ENCODE measurements at regions not wholly inside any gene's neighbourhood (a gene's known extent, or its start where the extent isn't known, plus 50 kb on each side); places are given as distances from the start of the nearest gene placed in this dataset.
A peak's percentile ranks its signal among the peaks of the same experiment; 100 is the strongest.

- no peak for DNase-seq (ENCODE audit: low read depth)
These were observed 385.3 kb downstream of the PDCD6IP start for GRCh38 chr3:34183611-34184340.

GRCh38 chr3:34185301-34185700 is 386.9 kb downstream of the PDCD6IP start:
- no peak for DNase-seq (ENCODE audit: low read depth)

DNA sequence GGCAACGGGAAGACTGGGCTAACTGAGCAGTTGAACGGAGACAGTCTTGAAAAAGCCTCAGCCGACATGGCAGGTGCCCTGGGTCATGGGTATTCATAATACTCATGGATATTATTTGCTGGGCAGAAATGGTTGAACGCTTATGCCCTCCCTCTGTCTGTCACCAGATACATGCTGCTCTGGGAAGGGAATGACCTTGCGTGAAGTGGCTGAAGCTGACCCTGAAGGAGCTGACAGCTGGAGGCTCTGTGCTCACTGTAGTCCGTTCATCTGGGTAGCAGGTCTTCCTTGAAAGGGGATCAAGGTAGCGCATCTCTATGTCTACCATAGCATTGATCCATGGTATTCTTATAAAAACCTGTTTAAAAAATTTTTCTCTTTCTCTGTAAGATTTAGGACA is 390.7 kb downstream of the PDCD6IP start:
- no peak for DNase-seq (ENCODE audit: low read depth)

GRCh38 chr3:34196914-34197313 is 398.5 kb downstream of the PDCD6IP start:
- no peak for DNase-seq (ENCODE audit: low read depth)

DNA sequence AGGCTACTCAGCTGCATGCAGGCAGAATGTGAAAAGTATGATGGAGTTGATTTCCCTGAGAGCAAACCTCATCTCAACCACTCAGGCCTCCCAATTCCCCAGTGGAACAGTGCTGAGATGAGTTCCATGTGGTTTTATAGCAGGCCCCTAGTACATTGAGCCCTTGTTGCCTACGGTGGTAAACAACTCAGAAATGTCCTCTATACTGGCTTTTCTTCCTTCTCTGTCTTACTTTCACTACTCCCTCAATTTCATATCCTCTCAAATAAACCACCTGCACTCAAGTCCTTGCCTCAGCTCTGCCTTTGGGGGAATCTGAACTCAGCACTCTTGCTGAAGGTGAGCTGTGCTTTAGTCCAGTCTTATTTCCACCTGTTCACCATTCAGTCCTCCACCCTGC is 399.9 kb downstream of the PDCD6IP start:
- no peak for DNase-seq (ENCODE audit: low read depth)

- no peak for DNase-seq (ENCODE audit: low read depth)
These were observed 402.1 kb downstream of the PDCD6IP start for GRCh38 chr3:34200576-34200975.

GRCh38 chr3:34202975-34203374 is 404.5 kb downstream of the PDCD6IP start:
- DNase-seq (ENCODE audit: low read depth), result no peak

DNA sequence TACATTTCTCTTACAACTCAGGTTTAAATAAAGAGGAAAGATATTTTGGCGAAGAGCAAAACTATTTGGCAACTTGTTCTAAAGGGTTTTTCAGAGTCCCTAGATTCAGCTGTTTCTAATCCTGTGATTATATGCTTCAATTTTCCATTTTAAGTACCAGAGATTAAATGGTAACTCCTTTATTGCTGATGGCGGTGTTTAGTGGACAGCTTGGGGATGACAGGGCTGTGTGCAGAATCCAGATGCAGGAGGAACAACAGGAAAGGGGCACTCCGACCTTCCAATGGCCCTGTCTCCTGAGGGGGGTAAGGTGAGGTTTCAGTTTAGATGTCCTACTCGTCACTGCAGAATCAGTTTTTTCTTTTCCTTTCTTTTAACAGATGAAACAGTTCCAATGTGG is 405.0 kb downstream of the PDCD6IP start:
- no peak for DNase-seq (ENCODE audit: low read depth)

DNA sequence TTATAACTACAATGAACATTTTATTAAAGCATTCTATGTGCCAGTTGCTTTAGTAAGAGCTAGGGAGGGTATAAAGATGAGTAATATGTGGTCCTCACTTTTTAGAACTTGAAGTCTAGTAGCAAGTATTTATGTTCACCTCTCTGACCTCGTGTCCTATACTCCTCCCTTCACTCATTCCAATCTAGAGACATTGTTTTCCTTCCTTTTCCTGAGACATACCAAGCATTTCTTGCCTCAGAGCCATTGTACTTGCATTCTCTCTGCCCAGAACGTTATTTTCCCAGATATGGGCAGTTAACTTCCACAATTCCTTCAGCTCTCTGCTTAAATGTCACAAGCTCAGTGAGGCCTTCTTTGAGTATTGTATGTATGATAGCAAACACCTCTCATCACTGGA is 408.6 kb downstream of the PDCD6IP start:
- peak; percentile 44 for DNase-seq (ENCODE audit: low read depth)

DNA sequence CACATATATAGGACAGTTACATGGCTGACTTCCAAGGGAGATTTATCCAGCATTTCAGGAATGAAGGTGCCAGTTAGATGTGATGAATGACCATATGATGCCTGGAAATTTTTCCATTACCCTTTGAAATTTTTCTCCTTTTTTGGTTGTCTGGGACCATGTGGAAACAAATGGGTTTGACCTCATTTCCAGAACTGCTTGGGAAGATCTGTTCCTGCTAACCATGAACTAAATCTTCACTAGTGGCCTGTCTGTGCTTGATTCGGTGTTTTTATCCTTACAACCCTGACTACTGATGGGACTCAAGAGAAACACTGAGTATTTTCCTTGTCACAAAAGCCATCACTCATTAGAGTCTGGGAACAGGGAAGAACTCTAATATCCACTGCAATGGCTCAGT is 409.4 kb downstream of the PDCD6IP start:
- DNase-seq (ENCODE audit: low read depth), result no peak

GRCh38 chr3:34212175-34212574 is 413.7 kb downstream of the PDCD6IP start:
- no peak for DNase-seq (ENCODE audit: low read depth)

DNA sequence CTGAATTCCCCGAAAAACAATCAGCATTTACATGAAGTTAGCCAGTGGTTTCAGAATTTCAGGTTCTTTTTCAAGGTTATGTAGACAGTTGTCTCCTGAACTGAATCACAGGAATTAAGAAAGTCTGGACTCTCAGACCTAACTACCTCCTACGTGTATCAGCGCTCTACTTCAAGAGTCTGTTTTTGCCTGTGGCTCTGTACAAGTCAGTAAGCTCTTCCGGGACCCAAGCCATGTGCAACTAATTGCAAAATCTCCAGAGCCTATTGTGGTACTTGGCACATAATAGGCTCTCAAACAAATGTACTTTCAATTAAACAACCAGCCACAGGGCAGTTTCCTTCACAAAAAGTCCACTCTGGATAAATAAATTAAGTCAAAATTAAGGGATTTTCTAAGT is 414.2 kb downstream of the PDCD6IP start:
- no peak for DNase-seq (ENCODE audit: low read depth)

DNA sequence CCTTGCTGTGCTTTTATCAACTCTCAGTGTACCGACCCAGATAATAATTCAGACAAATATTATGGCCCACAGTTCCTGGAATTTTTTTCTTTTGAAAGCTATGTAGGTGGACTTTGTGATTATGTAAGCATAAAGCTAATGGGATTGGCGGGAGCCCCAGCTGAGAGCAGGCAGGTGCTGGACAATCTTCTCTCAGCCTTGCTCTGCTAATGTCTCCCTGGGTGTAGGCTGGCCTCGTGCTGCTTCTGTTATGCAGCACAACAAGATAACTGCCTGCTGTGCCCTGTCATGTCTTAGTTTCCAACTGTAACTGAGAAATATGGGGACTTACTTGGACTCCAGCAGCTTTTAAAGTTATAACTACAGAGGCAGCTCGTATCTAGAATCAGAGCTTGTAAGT is 415.0 kb downstream of the PDCD6IP start:
- no peak for DNase-seq (ENCODE audit: low read depth)

- DNase-seq (ENCODE audit: low read depth), result no peak
These were observed 418.4 kb downstream of the PDCD6IP start for GRCh38 chr3:34216711-34217335.

GRCh38 chr3:34218706-34219385 is 420.4 kb downstream of the PDCD6IP start:
- DNase-seq (ENCODE audit: low read depth), result no peak

DNA sequence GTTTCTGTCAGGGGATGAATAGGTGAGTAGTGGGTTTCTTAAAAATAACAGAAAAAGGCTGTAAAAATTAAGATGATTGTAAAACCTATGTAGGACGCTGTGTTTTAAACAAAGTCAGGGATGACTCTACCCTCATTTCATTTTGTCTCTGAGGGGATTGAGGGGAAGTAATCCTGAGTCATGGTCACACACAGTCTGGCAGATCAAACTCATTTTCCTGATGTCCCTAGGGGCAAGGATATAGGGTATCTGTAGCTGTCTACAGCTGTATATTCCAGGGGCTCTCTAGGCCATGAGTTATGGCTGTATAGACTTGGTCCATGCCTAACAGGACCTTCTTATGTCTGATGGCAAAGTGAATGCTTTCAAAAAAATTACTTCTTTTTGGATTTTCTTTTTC is 421.1 kb downstream of the PDCD6IP start:
- no peak for DNase-seq (ENCODE audit: low read depth)

- no peak for DNase-seq (ENCODE audit: low read depth)
These were observed 427.5 kb downstream of the PDCD6IP start for GRCh38 chr3:34225821-34226366.

DNA sequence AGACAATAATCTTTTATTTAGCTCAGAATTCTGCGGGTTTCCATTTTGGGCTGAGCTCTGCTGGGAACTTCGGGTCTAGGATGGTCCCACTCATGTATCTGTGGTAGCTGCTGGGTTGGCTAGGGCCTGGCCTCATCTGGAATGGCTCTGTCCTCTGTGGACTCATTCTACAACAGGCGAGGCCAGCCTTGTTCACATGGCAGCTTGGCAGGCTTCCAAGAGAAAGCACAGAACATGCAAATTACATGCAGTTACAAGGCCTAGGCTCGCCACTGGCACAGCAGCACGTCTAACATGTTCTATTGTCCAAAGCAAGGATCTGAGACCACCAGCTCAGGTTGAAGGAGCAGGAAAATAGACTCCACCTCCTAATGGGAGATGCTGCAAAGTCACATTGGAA is 431.4 kb downstream of the PDCD6IP start:
- no peak for DNase-seq (ENCODE audit: low read depth)

- DNase-seq (ENCODE audit: low read depth), result no peak
These were observed 436.7 kb downstream of the PDCD6IP start for GRCh38 chr3:34235096-34235495.

DNA sequence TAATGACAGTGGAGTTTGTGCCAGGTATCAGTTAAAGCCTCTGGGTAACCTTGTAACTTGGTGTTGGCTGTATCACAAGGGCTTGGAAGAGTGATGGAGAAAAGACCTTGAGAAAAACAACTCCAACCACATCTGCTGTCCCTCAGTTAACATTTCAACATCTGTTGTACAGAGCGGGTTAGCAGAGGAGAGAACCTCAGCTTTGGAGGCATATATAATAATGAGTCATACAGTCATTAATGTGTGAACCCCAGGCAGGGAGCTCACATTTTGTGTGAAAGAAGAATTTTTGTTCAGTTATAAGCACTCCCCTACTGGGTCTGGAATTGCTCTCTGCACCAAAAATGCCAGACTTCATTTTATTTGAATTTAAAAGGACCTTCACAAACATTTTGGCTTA is 439.5 kb downstream of the PDCD6IP start:
- DNase-seq (ENCODE audit: low read depth), result no peak

DNA sequence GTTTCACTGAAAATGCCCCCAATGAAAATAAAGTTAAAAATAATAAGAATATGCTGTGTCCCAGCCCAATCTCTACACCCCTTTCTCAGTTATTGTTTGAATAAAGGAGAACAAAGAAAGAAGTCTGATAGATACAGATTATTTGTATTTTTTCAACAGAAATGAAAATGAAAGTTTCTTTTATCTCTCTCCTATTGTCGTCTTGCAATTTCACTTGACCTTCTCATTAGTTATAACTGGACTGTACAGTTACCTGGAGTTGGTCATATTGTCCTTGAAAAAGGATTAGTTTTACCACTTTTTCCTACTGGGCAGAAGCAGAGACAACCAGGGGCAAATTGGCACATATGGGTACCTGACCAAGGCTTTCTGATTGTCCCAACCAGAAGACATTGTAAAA is 440.0 kb downstream of the PDCD6IP start:
- DNase-seq (ENCODE audit: low read depth), result no peak

- DNase-seq (ENCODE audit: low read depth), result no peak
These were observed 440.9 kb downstream of the PDCD6IP start for GRCh38 chr3:34239287-34239686.

GRCh38 chr3:34239875-34240274 is 441.4 kb downstream of the PDCD6IP start:
- no peak for DNase-seq (ENCODE audit: low read depth)
